SK-N-MC (cell line): ENCODE measurements at regions not wholly inside any gene's neighbourhood (a gene's known extent, or its start where the extent isn't known, plus 50 kb on each side); places are given as distances from the start of the nearest gene placed in this dataset.
A peak's percentile ranks its signal among the peaks of the same experiment; 100 is the strongest.

Experiments used
- DNase-seq: peaks from one replicate; pipeline ENCODE4 v3.0.0-alpha.2; 2011; ENCODE audit warnings: low read depth, low spot score
- H3K27ac ChIP-seq: fragments of 200-600 bp; sonication (generic); 2 replicates; pipeline ENCODE4 v1.5.1; 2016; ENCODE audit warnings: mixed run types
- H3K36me3 ChIP-seq: fragments of 200-600 bp; sonication (generic); 2 replicates; pipeline ENCODE4 v1.6.1; 2017; ENCODE audit warnings: antibody characterized with exemption, low read length, mixed read lengths; ENCODE audit not compliant: insufficient read depth
- H3K4me3 ChIP-seq: fragments of 200-600 bp; sonication (generic); 2 replicates; pipeline ENCODE4 v1.5.1; 2016
- H3K9ac ChIP-seq: fragments of 200-600 bp; sonication (generic); 2 replicates; pipeline ENCODE4 v1.8.0; 2017; ENCODE audit warnings: mixed run types, mixed read lengths; ENCODE audit not compliant: insufficient read length
- H3K9me3 ChIP-seq: fragments of 200-600 bp; sonication (generic); 2 replicates; pipeline ENCODE4 v1.6.1; 2017; ENCODE audit warnings: low read depth, mild to moderate bottlenecking, antibody characterized with exemption, low read length, moderate library complexity, mixed read lengths
- EZH2 ChIP-seq: fragments of 200-600 bp; sonication (generic); IDR thresholded peaks from one replicate; pipeline ENCODE4 v1.6.1; 2017; ENCODE audit warnings: antibody characterized with exemption
- FOXP2 ChIP-seq: optimal IDR thresholded peaks from 2 replicates; pipeline ENCODE3; 2011; ENCODE audit warnings: mild to moderate bottlenecking, moderate library complexity; ENCODE audit not compliant: insufficient read depth; ENCODE audit errors: extremely low read length, control extremely low read depth
- POLR2AphosphoS5 ChIP-seq: IDR thresholded peaks from 2 replicates; pipeline ENCODE4 v1.6.1; 2012; ENCODE audit warnings: mild to moderate bottlenecking, low read depth, low read length, borderline replicate concordance

GRCh38 chr5:96250782-96251181 lies 182.3 kb downstream of the PCSK1 start:
- H3K36me3 ChIP-seq = no peaks in the 10 kb centered on the region
- DNase-seq = no peak

GRCh38 chr5:96248131-96248530 lies 184.9 kb downstream of the PCSK1 start:
- no peaks in the 10 kb centered on the region for H3K36me3 ChIP-seq
- no peaks in the 10 kb centered on the region for H3K9me3 ChIP-seq
- H3K9ac ChIP-seq = no peak overlapping the region
- no peak overlapping the region for H3K27ac ChIP-seq
- H3K4me3 ChIP-seq = no peak overlapping the region
- no peak for TF ChIP-seq POLR2AphosphoS5
- no peak for TF ChIP-seq FOXP2
- no peak for TF ChIP-seq EZH2
- no peak for DNase-seq

More at GRCh38 chr5:96250782-96251181, 182.3 kb downstream of the PCSK1 start:
- Histone ChIP-seq H3K9ac (no peak overlapping the region), H3K27ac (no peak overlapping the region), H3K4me3 (no peak overlapping the region), H3K9me3 (no peaks in the 10 kb centered on the region)
- TF ChIP-seq POLR2AphosphoS5 = no peak
- no peak for TF ChIP-seq FOXP2
- TF ChIP-seq EZH2 = no peak

DNA sequence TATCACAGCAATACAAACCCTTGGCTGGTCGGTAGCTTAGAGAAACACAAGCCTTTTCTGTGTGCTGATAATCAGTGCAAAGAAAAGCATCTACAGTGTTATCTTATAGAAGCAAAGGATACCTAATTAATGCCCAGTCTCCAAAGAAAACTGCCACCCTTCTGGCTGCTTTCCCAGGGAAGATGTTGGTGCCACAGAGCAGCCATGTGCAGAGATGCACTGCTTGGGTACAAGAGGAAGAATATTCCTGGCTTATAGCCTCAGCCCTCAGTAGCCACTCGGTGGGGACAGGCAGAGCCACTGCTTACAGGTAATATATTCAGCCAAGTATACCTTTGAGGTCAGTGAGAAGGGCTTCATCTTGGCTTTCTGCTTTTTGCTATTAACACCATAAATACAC lies 185.3 kb downstream of the PCSK1 start:
- Histone ChIP-seq H3K9me3 (no peaks in the 10 kb centered on the region), H3K36me3 (no peaks in the 10 kb centered on the region), H3K4me3 (no peak overlapping the region), H3K27ac (no peak overlapping the region), H3K9ac (no peak overlapping the region)
- TF ChIP-seq EZH2 (no peak), POLR2AphosphoS5 (no peak), FOXP2 (no peak)
- DNase-seq = no peak

GRCh38 chr5:96247097-96247701 lies 185.8 kb downstream of the PCSK1 start:
- Histone ChIP-seq H3K9me3 (no peaks in the 10 kb centered on the region), H3K4me3 (no peak overlapping the region), H3K36me3 (no peaks in the 10 kb centered on the region), H3K9ac (no peak overlapping the region), H3K27ac (no peak overlapping the region)
- DNase-seq = no peak
- no peak for TF ChIP-seq EZH2
- no peak for TF ChIP-seq FOXP2
- no peak for TF ChIP-seq POLR2AphosphoS5

GRCh38 chr5:96245140-96246091 lies 187.6 kb downstream of the PCSK1 start:
- no peak overlapping the region for H3K9ac ChIP-seq
- H3K9me3 ChIP-seq = no peaks in the 10 kb centered on the region
- no peak for DNase-seq
- TF ChIP-seq EZH2 = no peak
- no peak for TF ChIP-seq FOXP2
- no peak for TF ChIP-seq POLR2AphosphoS5
- H3K27ac ChIP-seq = no peak overlapping the region
- no peaks in the 10 kb centered on the region for H3K36me3 ChIP-seq
- no peak overlapping the region for H3K4me3 ChIP-seq

GRCh38 chr5:96244696-96245095 lies 188.4 kb downstream of the PCSK1 start:
- Histone ChIP-seq H3K27ac (no peak overlapping the region), H3K36me3 (no peaks in the 10 kb centered on the region), H3K9me3 (no peaks in the 10 kb centered on the region), H3K9ac (no peak overlapping the region), H3K4me3 (no peak overlapping the region)
- TF ChIP-seq FOXP2 = no peak
- no peak for TF ChIP-seq EZH2
- TF ChIP-seq POLR2AphosphoS5 = no peak; the same call in 1 of the 2 replicates
- DNase-seq = no peak

DNA sequence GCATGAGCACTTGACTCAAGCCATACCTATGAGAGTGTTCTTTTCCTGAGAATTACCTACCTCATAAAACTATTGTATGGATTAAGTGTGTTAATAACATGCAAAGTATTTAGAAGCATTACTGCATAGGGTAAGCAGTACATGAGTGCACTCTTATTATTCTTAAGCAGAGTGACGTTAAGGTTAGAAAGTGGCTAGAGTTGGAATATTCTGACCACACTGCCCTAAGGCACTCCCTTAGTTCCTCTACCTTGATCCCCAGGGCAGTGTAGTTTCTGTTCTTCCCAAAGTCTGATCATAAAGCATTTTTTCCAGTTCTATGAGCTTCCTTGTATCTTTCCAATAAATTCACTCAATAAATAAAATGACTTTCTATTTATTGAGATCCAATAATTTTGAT lies 189.2 kb downstream of the PCSK1 start:
- DNase-seq = no peak
- no peak overlapping the region for H3K27ac ChIP-seq

GRCh38 chr5:96243203-96243602 lies 189.8 kb downstream of the PCSK1 start:
- Histone ChIP-seq H3K36me3 (no peaks in the 10 kb centered on the region), H3K9me3 (no peaks in the 10 kb centered on the region), H3K27ac (peak overlapping the region; percentile 17; the same call in 1 of the 2 replicates), H3K4me3 (no peak overlapping the region), H3K9ac (no peak overlapping the region)
- TF ChIP-seq EZH2 (no peak), FOXP2 (no peak), POLR2AphosphoS5 (no peak)
- no peak for DNase-seq

More for the DNA sequence above, 189.2 kb downstream of the PCSK1 start:
- Histone ChIP-seq H3K36me3 (no peaks in the 10 kb centered on the region), H3K9me3 (no peaks in the 10 kb centered on the region), H3K4me3 (no peak overlapping the region), H3K9ac (no peak overlapping the region)
- TF ChIP-seq EZH2 = no peak
- no peak for TF ChIP-seq POLR2AphosphoS5
- no peak for TF ChIP-seq FOXP2

DNA sequence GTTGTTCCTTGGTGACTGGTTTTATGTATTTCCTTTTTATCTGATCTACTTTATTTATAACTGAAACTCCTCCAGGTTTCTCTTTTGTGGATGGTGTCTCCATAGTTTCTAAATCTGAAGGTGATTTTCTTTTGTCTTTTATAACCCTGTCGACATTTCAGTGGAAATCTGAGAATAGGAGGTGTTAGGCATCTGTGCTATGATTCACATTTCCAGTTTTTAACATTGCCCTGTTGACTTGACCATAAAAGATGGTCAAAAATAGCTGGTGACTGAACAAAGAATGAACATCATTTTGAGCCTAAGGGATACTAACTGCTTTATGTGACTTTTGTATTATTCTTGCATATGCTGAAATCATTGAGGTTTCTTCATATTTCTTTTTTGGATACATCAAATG lies 190.5 kb downstream of the PCSK1 start:
- Histone ChIP-seq H3K27ac (no peak overlapping the region), H3K9ac (no peak overlapping the region), H3K4me3 (no peak overlapping the region), H3K36me3 (no peaks in the 10 kb centered on the region), H3K9me3 (no peaks in the 10 kb centered on the region)
- no peak for TF ChIP-seq POLR2AphosphoS5
- no peak for TF ChIP-seq FOXP2
- TF ChIP-seq EZH2 = no peak
- DNase-seq = no peak
